SK-N-SH (cell line): ENCODE measurements at regions not wholly inside any gene's neighbourhood (a gene's known extent, or its start where the extent isn't known, plus 50 kb on each side); places are given as distances from the start of the nearest gene placed in this dataset.

Experiments used
- CTCF ChIA-PET: fragments of 300-600, 350-600 bp; formaldehyde crosslinking; extraction: SDS; loops from one replicate; lab custom pipeline; 2021; lab: Yijun Ruan, JAX
- POLR2A ChIA-PET: fragments of 350-600 bp; sonication (Branson Sonifier 250); formaldehyde crosslinking; extraction: SDS; loops from one replicate; lab custom pipeline; 2020; ENCODE audit warnings: antibody characterized with exemption, inconsistent platforms; lab: Yijun Ruan, JAX
- DNase-seq: peaks from one replicate; pipeline ENCODE4 v3.0.0; 2012
- H2AFZ ChIP-seq: fragments of 200-600 bp; sonication (generic); 2 replicates; pipeline ENCODE4 v1.8.1; 2016; ENCODE audit warnings: antibody characterized with exemption, mild to moderate bottlenecking, low read depth
- H3F3A ChIP-seq: fragments of 200-600 bp; sonication (generic); replicated peaks from 2 replicates; pipeline ENCODE3; 2016; ENCODE audit warnings: antibody characterized with exemption, mild to moderate bottlenecking; ENCODE audit not compliant: insufficient read depth
- H3K27ac ChIP-seq, 2 experiments: fragments of 200-500 bp in 1 of 2; fragments of 200-600 bp in 1 of 2; sonication (Bioruptor generic) in 1 of 2; sonication (generic), shearing (Covaris generic) in 1 of 2; 2 replicates each; pipeline versions ENCODE4 v1.5.1 to v1.6.1; 2014 to 2016; ENCODE audit warnings: low read depth in 2 of 2, inconsistent platforms in 1 of 2, low read length in 1 of 2, mild to moderate bottlenecking in 1 of 2, mixed read lengths in 1 of 2
- H3K27me3 ChIP-seq: fragments of 200-600 bp; sonication (generic), shearing (Covaris generic); 2 replicates; pipeline ENCODE4 v1.6.1; 2016; ENCODE audit warnings: mixed run types; ENCODE audit not compliant: insufficient read depth
- H3K36me3 ChIP-seq, 2 experiments: fragments of 200-500 bp in 1 of 2; fragments of 200-600 bp in 1 of 2; sonication (Bioruptor generic) in 1 of 2; sonication (generic) in 1 of 2; replicated peaks in 1 of 2; 2 replicates each; pipeline versions ENCODE3 to v1.5.1; 2014 to 2016; ENCODE audit warnings: low read length in 1 of 2, mild to moderate bottlenecking in 1 of 2; ENCODE audit not compliant: insufficient read depth in 2 of 2, control insufficient read depth in 1 of 2
- H3K4me1 ChIP-seq, 2 experiments: fragments of 200-500 bp in 1 of 2; fragments of 200-600 bp in 1 of 2; sonication (Bioruptor generic) in 1 of 2; sonication (generic), shearing (Covaris generic) in 1 of 2; 2 replicates each; pipeline versions ENCODE4 v1.5.1 to v1.6.1; 2014 to 2016; ENCODE audit warnings: low read depth in 1 of 2, low read length in 1 of 2, mixed run types in 1 of 2; ENCODE audit not compliant: insufficient read depth in 2 of 2, control insufficient read depth in 1 of 2
- H3K4me2 ChIP-seq: fragments of 200-600 bp; sonication (generic), shearing (Covaris generic); 2 replicates; pipeline ENCODE4 v1.6.1; 2017; ENCODE audit warnings: mixed run types
- H3K4me3 ChIP-seq, 2 experiments: fragments of 200-500 bp in 1 of 2; fragments of 200-600 bp in 1 of 2; sonication (Bioruptor generic) in 1 of 2; sonication (generic), shearing (Covaris generic) in 1 of 2; 2 replicates each; pipeline versions ENCODE4 v1.5.1 to v1.8.1; 2014 to 2016; ENCODE audit warnings: low read depth in 2 of 2, inconsistent platforms in 1 of 2, low read length in 1 of 2, mild to moderate bottlenecking in 1 of 2, mixed read lengths in 1 of 2, moderate library complexity in 1 of 2
- H3K79me2 ChIP-seq: fragments of 200-600 bp; sonication (generic); 2 replicates; pipeline ENCODE4 v1.8.1; 2017; ENCODE audit warnings: mild to moderate bottlenecking; ENCODE audit not compliant: insufficient read depth
- H3K9ac ChIP-seq: fragments of 200-600 bp; sonication (generic); 2 replicates; pipeline ENCODE4 v1.6.1; 2017; ENCODE audit warnings: mixed run types
- H3K9me2 ChIP-seq: fragments of 200-600 bp; sonication (generic); 2 replicates; pipeline ENCODE4 v1.6.1; 2017; ENCODE audit warnings: mixed run types
- H3K9me3 ChIP-seq: fragments of 200-600 bp; sonication (generic); 2 replicates; pipeline ENCODE4 v1.6.1; 2017; ENCODE audit warnings: mixed run types, mild to moderate bottlenecking, moderate library complexity
- H4K20me1 ChIP-seq: fragments of 200-600 bp; sonication (generic); 2 replicates; pipeline ENCODE4 v1.6.1; 2017; ENCODE audit warnings: mild to moderate bottlenecking, mixed run types; ENCODE audit not compliant: insufficient read depth
- EZH2phosphoT487 ChIP-seq: fragments of 200-600 bp; sonication (generic); IDR thresholded peaks from 2 replicates; pipeline ENCODE4 v1.6.1; 2017; ENCODE audit warnings: low read depth, mixed run types, mild to moderate bottlenecking, antibody characterized with exemption, moderate library complexity, borderline replicate concordance
- FOSL2 ChIP-seq: IDR thresholded peaks from 2 replicates; pipeline ENCODE4 v1.4.0; 2012; ENCODE audit warnings: low read depth, mild to moderate bottlenecking, moderate library complexity, borderline replicate concordance
- FOXM1 ChIP-seq: IDR thresholded peaks from 2 replicates; pipeline ENCODE4 v1.4.0; 2012; ENCODE audit warnings: low read depth, mild to moderate bottlenecking
- GABPA ChIP-seq: IDR thresholded peaks from 2 replicates; pipeline ENCODE4 v1.4.0; 2012; ENCODE audit warnings: low read depth, mild to moderate bottlenecking
- GATA2 ChIP-seq: sonication (generic); formaldehyde crosslinking; IDR thresholded peaks from 2 replicates; pipeline ENCODE4 v1.5.0; 2020; ENCODE audit warnings: mild to moderate bottlenecking, missing genetic modification reagents
- MEF2A ChIP-seq: IDR thresholded peaks from 2 replicates; pipeline ENCODE4 v1.4.0; 2012; ENCODE audit warnings: low read depth, borderline replicate concordance
- MXI1 ChIP-seq: IDR thresholded peaks from 2 replicates; pipeline ENCODE4 v1.6.1; 2012; ENCODE audit warnings: mild to moderate bottlenecking, low read depth, low read length, improper control_type of control experiment
- POLR2AphosphoS5 ChIP-seq: IDR thresholded peaks from 2 replicates; pipeline ENCODE4 v1.6.1; 2012; ENCODE audit warnings: low read depth, low read length
- RAD21 ChIP-seq: IDR thresholded peaks from 2 replicates; pipeline ENCODE4 v1.6.1; 2012; ENCODE audit warnings: mild to moderate bottlenecking, low read length
- RCOR1 ChIP-seq: fragments of 150-350 bp; IDR thresholded peaks from 2 replicates; pipeline ENCODE4 v1.6.1; 2017; ENCODE audit warnings: antibody characterized with exemption, low read length
- RFX5 ChIP-seq: IDR thresholded peaks from 2 replicates; pipeline ENCODE4 v1.6.1; 2012; ENCODE audit warnings: mild to moderate bottlenecking, improper control_type of control experiment, low read length
- RXRA ChIP-seq: IDR thresholded peaks from 2 replicates; pipeline ENCODE4 v1.4.0; 2012; ENCODE audit warnings: low read depth, mild to moderate bottlenecking, borderline replicate concordance
- SMC3 ChIP-seq: IDR thresholded peaks from 2 replicates; pipeline ENCODE4 v1.6.1; 2012; ENCODE audit warnings: low read depth, low read length, improper control_type of control experiment
- TCF12 ChIP-seq: IDR thresholded peaks from 2 replicates; pipeline ENCODE4 v1.4.0; 2012
- WGBS: methylation state at CpG from one replicate; pipeline ENCODE4 v1.1.6; 2017; ENCODE audit warnings: low lambda C conversion rate; 5-methylcytosine and 5-hydroxymethylcytosine counted together
- TF ChIP-seq, protein P1 (sequence below): IDR thresholded peaks from 2 replicates; pipeline ENCODE4 v1.4.0; 2012; ENCODE audit warnings: low read depth, borderline replicate concordance
- TF ChIP-seq, protein P2 (sequence below): IDR thresholded peaks from 2 replicates; pipeline ENCODE4 v1.4.0; 2012; ENCODE audit warnings: low read depth, borderline replicate concordance
- TF ChIP-seq, protein P3 (sequence below): IDR thresholded peaks from 2 replicates; pipeline ENCODE4; 2012
- TF ChIP-seq, protein P4 (sequence below): fragments of 200-600 bp; sonication (generic); IDR thresholded peaks from 2 replicates; pipeline ENCODE4 v1.6.1; 2017; ENCODE audit warnings: antibody characterized with exemption, mild to moderate bottlenecking, moderate library complexity
- TF ChIP-seq, protein P5 (sequence below): fragments of 150-350 bp; IDR thresholded peaks from 2 replicates; pipeline ENCODE4 v1.6.1; 2017; ENCODE audit warnings: antibody characterized with exemption, low read length, low read depth, borderline replicate concordance

DNA sequence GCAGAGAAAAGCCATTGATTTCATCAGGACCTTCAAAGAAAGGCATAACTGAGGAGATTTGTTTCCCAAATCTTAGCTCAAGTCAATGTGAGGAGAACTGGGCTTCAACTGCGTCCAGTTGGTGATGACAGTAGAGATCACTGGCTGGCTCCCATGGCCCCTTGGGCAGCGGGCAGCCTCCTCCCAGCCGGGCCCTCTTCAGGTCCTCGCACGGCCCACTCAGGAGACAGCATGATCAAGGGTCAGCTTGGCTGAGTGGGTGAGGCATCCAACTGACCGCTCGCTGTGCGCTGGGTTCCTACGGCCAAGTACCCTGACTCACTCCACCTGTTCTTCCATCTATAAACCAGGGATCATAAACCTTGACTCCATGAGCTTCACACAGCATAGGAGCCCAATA, 274.0 kb downstream of the NSG2 start:
- Histone ChIP-seq H3K36me3 (no peaks in the 10 kb centered on the region), H2AFZ (no peak overlapping the region), H3K4me2 (no peak overlapping the region), H3K4me1 (peaks cover 0 to 14% of the 10 kb centered on the region in 2 experiments; a peak in 1 of 4 replicates), H3K27ac (no peak overlapping the region), H4K20me1 (no peaks in the 10 kb centered on the region), H3K4me3 (no peak overlapping the region), H3K27me3 (no peaks in the 10 kb centered on the region; the same call in 1 of the 2 replicates), H3K9me2 (no peaks in the 10 kb centered on the region), H3K9me3 (no peaks in the 10 kb centered on the region), H3K79me2 (no peaks in the 10 kb centered on the region), H3F3A (peaks cover 3% of the 10 kb centered on the region), H3K9ac (no peak overlapping the region)
- TF ChIP-seq RCOR1 (no peak), GABPA (no peak), RFX5 (no peak), SMC3 (no peak), FOSL2 (no peak), POLR2AphosphoS5 (no peak), MEF2A (no peak)
- TF ChIP-seq, protein P1, sequence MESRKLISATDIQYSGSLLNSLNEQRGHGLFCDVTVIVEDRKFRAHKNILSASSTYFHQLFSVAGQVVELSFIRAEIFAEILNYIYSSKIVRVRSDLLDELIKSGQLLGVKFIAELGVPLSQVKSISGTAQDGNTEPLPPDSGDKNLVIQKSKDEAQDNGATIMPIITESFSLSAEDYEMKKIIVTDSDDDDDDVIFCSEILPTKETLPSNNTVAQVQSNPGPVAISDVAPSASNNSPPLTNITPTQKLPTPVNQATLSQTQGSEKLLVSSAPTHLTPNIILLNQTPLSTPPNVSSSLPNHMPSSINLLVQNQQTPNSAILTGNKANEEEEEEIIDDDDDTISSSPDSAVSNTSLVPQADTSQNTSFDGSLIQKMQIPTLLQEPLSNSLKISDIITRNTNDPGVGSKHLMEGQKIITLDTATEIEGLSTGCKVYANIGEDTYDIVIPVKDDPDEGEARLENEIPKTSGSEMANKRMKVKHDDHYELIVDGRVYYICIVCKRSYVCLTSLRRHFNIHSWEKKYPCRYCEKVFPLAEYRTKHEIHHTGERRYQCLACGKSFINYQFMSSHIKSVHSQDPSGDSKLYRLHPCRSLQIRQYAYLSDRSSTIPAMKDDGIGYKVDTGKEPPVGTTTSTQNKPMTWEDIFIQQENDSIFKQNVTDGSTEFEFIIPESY, result no peak
- TF ChIP-seq, protein P2, sequence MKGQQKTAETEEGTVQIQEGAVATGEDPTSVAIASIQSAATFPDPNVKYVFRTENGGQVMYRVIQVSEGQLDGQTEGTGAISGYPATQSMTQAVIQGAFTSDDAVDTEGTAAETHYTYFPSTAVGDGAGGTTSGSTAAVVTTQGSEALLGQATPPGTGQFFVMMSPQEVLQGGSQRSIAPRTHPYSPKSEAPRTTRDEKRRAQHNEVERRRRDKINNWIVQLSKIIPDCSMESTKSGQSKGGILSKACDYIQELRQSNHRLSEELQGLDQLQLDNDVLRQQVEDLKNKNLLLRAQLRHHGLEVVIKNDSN, result no peak
- TF ChIP-seq, protein P3, sequence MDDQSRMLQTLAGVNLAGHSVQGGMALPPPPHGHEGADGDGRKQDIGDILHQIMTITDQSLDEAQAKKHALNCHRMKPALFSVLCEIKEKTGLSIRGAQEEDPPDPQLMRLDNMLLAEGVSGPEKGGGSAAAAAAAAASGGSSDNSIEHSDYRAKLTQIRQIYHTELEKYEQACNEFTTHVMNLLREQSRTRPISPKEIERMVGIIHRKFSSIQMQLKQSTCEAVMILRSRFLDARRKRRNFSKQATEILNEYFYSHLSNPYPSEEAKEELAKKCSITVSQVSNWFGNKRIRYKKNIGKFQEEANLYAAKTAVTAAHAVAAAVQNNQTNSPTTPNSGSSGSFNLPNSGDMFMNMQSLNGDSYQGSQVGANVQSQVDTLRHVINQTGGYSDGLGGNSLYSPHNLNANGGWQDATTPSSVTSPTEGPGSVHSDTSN, result no peak
- 76% methylated on average over 7 of the region's 9 CpGs for WGBS
- ChIA-PET CTCF (interaction anchor here (1.0 to 7.0 kb wide), 8 partner anchors 8 to 988 kb away, joined by 3 to 275 read pairs (median 4); partner anchors contain the start of gene NSG2), POLR2A (no interaction called here)
- no peak for DNase-seq

DNA sequence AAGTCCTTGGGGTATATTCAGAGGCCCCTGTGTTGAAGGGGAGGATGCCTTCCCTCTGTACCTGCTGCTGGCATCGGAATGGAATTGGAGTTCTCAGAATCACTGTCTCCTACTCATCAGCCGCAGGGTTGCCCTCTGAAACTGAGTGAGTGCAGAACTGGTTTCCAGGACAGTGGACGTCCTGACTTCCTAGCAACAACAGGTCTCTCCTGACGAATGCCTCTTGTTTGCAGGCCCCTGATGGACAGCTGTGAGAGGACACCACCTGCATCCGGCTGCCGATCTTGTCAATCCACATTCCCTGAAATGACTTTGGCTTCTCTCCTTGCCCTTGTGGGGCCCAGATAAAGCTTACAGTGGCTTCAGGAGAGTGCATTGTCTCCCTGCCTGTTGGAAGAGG, 274.5 kb downstream of the NSG2 start:
- CTCF ChIA-PET, result interaction anchor here (1.0 to 7.0 kb wide), 4 partner anchors 8 to 347 kb away, joined by 4 to 275 read pairs (median 4); partner anchors contain the start of gene NSG2

More for the DNA sequence above, 274.5 kb downstream of the NSG2 start:
- H3F3A ChIP-seq, result peaks cover 6% of the 10 kb centered on the region
- H3K27ac ChIP-seq, result no peak overlapping the region
- no peaks in the 10 kb centered on the region for H4K20me1 ChIP-seq
- H3K79me2 ChIP-seq, result no peaks in the 10 kb centered on the region
- no peaks in the 10 kb centered on the region for H3K9me3 ChIP-seq
- no peak overlapping the region for H2AFZ ChIP-seq
- H3K9ac ChIP-seq, result no peak overlapping the region
- no peaks in the 10 kb centered on the region for H3K9me2 ChIP-seq
- no peaks in the 10 kb centered on the region; the same call in 1 of the 2 replicates for H3K27me3 ChIP-seq
- H3K4me2 ChIP-seq, result no peak overlapping the region
- no peak for DNase-seq
- POLR2A ChIA-PET, result no interaction called here
- no peaks in the 10 kb centered on the region for H3K36me3 ChIP-seq
- H3K4me1 ChIP-seq, result peaks cover 0 to 14% of the 10 kb centered on the region in 2 experiments; a peak in 1 of 4 replicates
- TF ChIP-seq POLR2AphosphoS5, result no peak
- TF ChIP-seq FOXM1, result no peak
- TF ChIP-seq RCOR1, result no peak
- no peak for TF ChIP-seq RAD21
- TF ChIP-seq RXRA, result no peak
- TF ChIP-seq, protein P3, result no peak
- TF ChIP-seq GATA2, result no peak
- TF ChIP-seq GABPA, result no peak
- TF ChIP-seq, protein P4, sequence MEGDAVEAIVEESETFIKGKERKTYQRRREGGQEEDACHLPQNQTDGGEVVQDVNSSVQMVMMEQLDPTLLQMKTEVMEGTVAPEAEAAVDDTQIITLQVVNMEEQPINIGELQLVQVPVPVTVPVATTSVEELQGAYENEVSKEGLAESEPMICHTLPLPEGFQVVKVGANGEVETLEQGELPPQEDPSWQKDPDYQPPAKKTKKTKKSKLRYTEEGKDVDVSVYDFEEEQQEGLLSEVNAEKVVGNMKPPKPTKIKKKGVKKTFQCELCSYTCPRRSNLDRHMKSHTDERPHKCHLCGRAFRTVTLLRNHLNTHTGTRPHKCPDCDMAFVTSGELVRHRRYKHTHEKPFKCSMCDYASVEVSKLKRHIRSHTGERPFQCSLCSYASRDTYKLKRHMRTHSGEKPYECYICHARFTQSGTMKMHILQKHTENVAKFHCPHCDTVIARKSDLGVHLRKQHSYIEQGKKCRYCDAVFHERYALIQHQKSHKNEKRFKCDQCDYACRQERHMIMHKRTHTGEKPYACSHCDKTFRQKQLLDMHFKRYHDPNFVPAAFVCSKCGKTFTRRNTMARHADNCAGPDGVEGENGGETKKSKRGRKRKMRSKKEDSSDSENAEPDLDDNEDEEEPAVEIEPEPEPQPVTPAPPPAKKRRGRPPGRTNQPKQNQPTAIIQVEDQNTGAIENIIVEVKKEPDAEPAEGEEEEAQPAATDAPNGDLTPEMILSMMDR, result no peak
- TF ChIP-seq MXI1, result no peak
- TF ChIP-seq TCF12, result no peak
- TF ChIP-seq EZH2phosphoT487, result no peak
- TF ChIP-seq, protein P5, sequence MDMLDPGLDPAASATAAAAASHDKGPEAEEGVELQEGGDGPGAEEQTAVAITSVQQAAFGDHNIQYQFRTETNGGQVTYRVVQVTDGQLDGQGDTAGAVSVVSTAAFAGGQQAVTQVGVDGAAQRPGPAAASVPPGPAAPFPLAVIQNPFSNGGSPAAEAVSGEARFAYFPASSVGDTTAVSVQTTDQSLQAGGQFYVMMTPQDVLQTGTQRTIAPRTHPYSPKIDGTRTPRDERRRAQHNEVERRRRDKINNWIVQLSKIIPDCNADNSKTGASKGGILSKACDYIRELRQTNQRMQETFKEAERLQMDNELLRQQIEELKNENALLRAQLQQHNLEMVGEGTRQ, result no peak
- no peak overlapping the region for H3K4me3 ChIP-seq
- WGBS, result 55% methylated on average over 6 of the region's 6 CpGs
